ENCODE measurements at regions not wholly inside any gene's neighbourhood (a gene's known extent, or its start where the extent isn't known, plus 50 kb on each side); places are given as distances from the start of the nearest gene placed in this dataset.

DNA sequence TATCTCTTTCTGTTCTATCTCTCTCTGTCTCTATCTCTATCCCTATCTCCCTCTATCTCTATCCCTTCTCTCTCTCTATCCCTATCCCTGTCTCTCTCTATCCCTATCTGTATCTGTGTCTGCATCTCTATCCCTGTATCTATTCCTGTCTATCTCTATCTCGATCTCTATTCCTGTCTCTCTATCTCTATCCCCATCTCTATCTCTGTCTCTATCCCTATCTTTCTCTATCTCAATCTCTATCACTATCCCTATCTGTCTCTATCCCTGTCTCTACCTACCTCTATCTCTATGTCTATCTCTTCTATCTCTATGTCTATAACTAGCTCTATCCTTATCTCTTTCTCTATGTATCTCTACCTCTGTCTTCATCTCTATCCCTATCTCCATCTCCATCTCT is 141.4 kb upstream of the KCNJ6 start:
- Histone ChIP-seq H3K27me3 (replicated peaks) (no peaks in the 10 kb centered on the region), H3K4me3 (ENCODE audit: low read depth, low read length) (no peak overlapping the region), H3K27ac (no peak overlapping the region), H3K36me3 (replicated peaks) (no peaks in the 10 kb centered on the region)
- in situ Hi-C loops (cut with HindIII; ENCODE audit: low pct_ligation_motif_present, low sequenced_read_pairs), result no loop called here
- TF ChIP-seq, protein P1, sequence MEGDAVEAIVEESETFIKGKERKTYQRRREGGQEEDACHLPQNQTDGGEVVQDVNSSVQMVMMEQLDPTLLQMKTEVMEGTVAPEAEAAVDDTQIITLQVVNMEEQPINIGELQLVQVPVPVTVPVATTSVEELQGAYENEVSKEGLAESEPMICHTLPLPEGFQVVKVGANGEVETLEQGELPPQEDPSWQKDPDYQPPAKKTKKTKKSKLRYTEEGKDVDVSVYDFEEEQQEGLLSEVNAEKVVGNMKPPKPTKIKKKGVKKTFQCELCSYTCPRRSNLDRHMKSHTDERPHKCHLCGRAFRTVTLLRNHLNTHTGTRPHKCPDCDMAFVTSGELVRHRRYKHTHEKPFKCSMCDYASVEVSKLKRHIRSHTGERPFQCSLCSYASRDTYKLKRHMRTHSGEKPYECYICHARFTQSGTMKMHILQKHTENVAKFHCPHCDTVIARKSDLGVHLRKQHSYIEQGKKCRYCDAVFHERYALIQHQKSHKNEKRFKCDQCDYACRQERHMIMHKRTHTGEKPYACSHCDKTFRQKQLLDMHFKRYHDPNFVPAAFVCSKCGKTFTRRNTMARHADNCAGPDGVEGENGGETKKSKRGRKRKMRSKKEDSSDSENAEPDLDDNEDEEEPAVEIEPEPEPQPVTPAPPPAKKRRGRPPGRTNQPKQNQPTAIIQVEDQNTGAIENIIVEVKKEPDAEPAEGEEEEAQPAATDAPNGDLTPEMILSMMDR (IDR thresholded peaks at IDR 0.05; ENCODE audit: low read depth, low read length, missing control alignments), result no peak
- DNase-seq, result no peak

DNA sequence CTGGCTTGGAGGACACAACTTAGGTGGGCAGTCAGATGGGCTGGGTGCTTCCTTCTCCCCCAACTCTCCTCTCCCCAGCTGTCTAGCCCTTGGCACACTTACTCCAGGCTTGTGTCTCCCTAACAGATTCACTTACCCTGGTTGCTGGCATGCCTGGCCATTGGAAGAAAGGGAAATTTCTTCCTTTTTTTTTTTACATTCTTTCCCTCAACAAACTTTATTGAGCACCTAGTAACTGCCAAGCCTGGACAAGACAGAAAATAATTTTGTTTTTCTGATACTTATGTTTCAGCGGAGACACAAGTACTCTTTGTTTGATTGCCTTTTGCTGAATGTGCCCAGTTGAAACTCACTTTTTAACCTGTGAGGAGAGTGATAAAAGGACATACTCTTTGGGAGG is 144.3 kb upstream of the KCNJ6 start:
- no peaks in the 10 kb centered on the region for H3K36me3 ChIP-seq (replicated peaks)
- no peak overlapping the region for H3K4me3 ChIP-seq (ENCODE audit: low read depth, low read length)
- no peak for DNase-seq
- TF ChIP-seq, protein P1 (IDR thresholded peaks at IDR 0.05; ENCODE audit: low read depth, low read length, missing control alignments), result no peak
- in situ Hi-C loops (cut with HindIII; ENCODE audit: low pct_ligation_motif_present, low sequenced_read_pairs), result no loop called here
- no peak overlapping the region for H3K27ac ChIP-seq
- H3K27me3 ChIP-seq (replicated peaks), result no peaks in the 10 kb centered on the region

DNA sequence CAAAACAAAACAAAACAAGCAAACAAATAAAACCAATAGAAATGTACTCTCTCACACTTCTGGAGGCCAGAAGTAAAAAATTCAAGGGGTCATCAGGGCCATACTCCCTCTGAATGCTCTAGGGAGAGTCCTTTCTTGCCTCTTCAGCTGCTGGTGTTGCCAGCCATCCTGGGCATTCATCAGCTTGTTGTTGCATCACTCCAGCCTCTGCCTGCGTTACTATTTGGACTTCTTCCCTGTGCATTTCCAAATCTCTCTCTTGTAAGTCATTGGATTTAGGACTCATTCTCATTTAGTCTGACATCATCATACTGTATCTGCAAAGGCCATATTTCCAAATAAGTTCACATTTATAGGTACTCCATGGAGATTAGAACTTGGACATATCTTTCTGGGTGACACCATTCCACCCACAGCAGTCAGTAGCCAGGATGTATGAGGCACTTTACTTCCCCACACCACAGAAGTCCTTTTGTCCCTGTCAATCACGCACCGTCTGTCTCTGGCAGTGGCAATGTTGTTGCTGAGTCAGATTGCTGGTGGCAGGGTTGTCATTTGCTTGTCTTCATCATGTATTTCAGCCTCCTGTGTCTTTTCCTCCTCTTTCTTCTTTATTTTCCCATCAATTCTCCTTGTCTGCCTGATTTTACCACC is 151.0 kb upstream of the KCNJ6 start:
- H3K36me3 ChIP-seq (replicated peaks), result no peaks in the 10 kb centered on the region
- TF ChIP-seq, protein P1 (IDR thresholded peaks at IDR 0.05; ENCODE audit: low read depth, low read length, missing control alignments), result no peak
- in situ Hi-C loops (cut with HindIII; ENCODE audit: low pct_ligation_motif_present, low sequenced_read_pairs), result no loop called here
- DNase-seq, result no peak
- no peak overlapping the region for H3K27ac ChIP-seq
- no peak overlapping the region for H3K4me3 ChIP-seq (ENCODE audit: low read depth, low read length)
- no peaks in the 10 kb centered on the region for H3K27me3 ChIP-seq (replicated peaks)

DNA sequence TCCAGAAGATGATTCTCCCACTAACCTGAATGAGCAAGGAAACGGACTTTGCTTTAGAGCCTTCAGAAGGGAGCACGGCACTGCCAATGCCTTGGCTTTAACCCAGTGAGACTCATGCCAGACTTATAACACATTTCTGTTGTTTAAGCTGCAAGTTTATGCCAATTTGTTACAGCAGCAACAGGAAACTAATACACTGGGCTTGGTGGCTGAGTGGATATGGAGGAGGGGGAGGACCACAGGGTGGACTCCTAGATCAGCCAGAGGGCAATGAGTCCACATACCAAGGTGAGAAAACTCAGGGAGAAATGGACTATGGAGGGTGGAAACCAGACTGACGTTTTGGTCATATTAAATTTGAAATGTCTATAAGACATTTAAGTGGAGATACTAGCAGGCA is 156.2 kb upstream of the KCNJ6 start:
- Histone ChIP-seq H3K4me3 (ENCODE audit: low read depth, low read length) (no peak overlapping the region), H3K27me3 (replicated peaks) (no peaks in the 10 kb centered on the region), H3K36me3 (replicated peaks) (no peaks in the 10 kb centered on the region), H3K27ac (no peak overlapping the region)
- DNase-seq, result no peak
- TF ChIP-seq, protein P1 (IDR thresholded peaks at IDR 0.05; ENCODE audit: low read depth, low read length, missing control alignments), result no peak
- in situ Hi-C loops (cut with HindIII; ENCODE audit: low pct_ligation_motif_present, low sequenced_read_pairs), result no loop called here

DNA sequence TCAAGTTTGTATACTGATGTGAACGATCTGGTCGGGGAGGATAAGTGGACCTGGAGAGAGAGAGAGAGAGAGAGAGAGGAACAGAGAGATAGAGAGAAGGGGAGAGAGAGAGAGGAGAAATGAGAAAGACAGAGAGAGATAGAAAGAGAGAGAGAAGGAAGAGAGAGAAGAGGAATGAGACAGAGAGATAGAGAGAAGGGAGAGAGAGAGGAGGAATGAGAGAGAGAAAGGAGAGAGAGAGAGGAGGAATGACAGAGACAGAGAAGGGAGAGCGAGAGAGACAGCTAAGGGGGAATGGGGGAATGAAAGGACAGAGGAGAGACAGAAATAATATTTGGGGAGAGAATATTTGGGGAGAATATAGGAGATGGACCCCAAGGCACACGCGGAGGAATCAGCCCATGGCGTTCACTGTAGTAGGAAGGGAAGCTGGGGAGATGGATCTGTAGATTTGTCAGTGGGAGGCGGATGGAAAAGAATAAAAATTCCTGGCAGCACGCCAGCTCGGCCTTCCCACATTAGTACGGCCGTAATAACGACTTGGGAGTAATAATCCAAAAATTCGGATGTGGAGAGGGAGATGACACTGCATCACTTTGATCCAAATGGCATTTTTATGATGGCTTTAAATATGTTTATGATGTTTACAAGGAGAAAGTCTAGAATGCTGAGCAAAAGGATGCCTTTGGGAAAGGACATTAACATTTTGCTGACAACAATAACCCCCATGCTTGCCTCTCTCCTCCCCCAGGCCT is 159.8 kb upstream of the KCNJ6 start:
- TF ChIP-seq, protein P1 (IDR thresholded peaks at IDR 0.05; ENCODE audit: low read depth, low read length, missing control alignments), result no peak
- H3K27ac ChIP-seq, result no peak overlapping the region
- H3K4me3 ChIP-seq (ENCODE audit: low read depth, low read length), result no peak overlapping the region
- in situ Hi-C loops (cut with HindIII; ENCODE audit: low pct_ligation_motif_present, low sequenced_read_pairs), result no loop called here
- DNase-seq, result no peak
- no peaks in the 10 kb centered on the region for H3K36me3 ChIP-seq (replicated peaks)
- no peaks in the 10 kb centered on the region for H3K27me3 ChIP-seq (replicated peaks)

All from brain microvascular endothelial cell (primary cell).